NCI-H69 (cell line): ENCODE measurements at regions not wholly inside any gene's neighbourhood (a gene's known extent, or its start where the extent isn't known, plus 50 kb on each side); places are given as distances from the start of the nearest gene placed in this dataset.

ENCODE experiments used
- DNase-seq: peaks from one replicate; lab custom pipeline; 2025; lab: John Stamatoyannopoulos, UW

- no peak for DNase-seq
Observed at GRCh38 chr13:53144826-53145225, 116.2 kb downstream of the OLFM4 start.

GRCh38 chr13:53150568-53150967 lies 122.0 kb downstream of the OLFM4 start:
- no peak for DNase-seq

- peak; percentile 83 for DNase-seq
Observed at GRCh38 chr13:53151336-53152056, 122.9 kb downstream of the OLFM4 start.

GRCh38 chr13:53152057-53152421 lies 123.4 kb downstream of the OLFM4 start:
- DNase-seq: peak; percentile 46

GRCh38 chr13:53158201-53158600 lies 129.6 kb downstream of the OLFM4 start:
- DNase-seq: no peak

GRCh38 chr13:53159431-53159830 lies 130.8 kb downstream of the OLFM4 start:
- DNase-seq: peak; percentile 22

GRCh38 chr13:53160211-53160610 lies 131.6 kb downstream of the OLFM4 start:
- no peak for DNase-seq

- DNase-seq: no peak
Observed at GRCh38 chr13:53161251-53161650, 132.6 kb downstream of the OLFM4 start.

- no peak for DNase-seq
Observed at GRCh38 chr13:53165261-53165660, 136.6 kb downstream of the OLFM4 start.

GRCh38 chr13:53167561-53167960 lies 138.9 kb downstream of the OLFM4 start:
- peak; percentile 98 for DNase-seq

- DNase-seq: peak; percentile 55
Observed at GRCh38 chr13:53170910-53171309, 142.3 kb downstream of the OLFM4 start.

- peak; percentile 70 for DNase-seq
Observed at GRCh38 chr13:53174545-53174944, 145.9 kb downstream of the OLFM4 start.

GRCh38 chr13:53180684-53181083 lies 152.1 kb downstream of the OLFM4 start:
- DNase-seq: no peak

- DNase-seq: peak; percentile 83
Observed at GRCh38 chr13:53182724-53183123, 154.1 kb downstream of the OLFM4 start.

GRCh38 chr13:53188120-53188519 lies 159.5 kb downstream of the OLFM4 start:
- DNase-seq: no peak

GRCh38 chr13:53189162-53189561 lies 160.5 kb downstream of the OLFM4 start:
- peak; percentile 30 for DNase-seq

- peak; percentile 24 for DNase-seq
Observed at GRCh38 chr13:53191091-53191490, 162.5 kb downstream of the OLFM4 start.

- DNase-seq: peak; percentile 71
Observed at GRCh38 chr13:53197424-53197823, 168.8 kb downstream of the OLFM4 start.

- DNase-seq: peak; percentile 82
Observed at GRCh38 chr13:53198017-53198416, 169.4 kb downstream of the OLFM4 start.

- DNase-seq: peak; percentile 63
Observed at GRCh38 chr13:53198736-53199135, 170.1 kb downstream of the OLFM4 start.

- DNase-seq: no peak
Observed at GRCh38 chr13:53200075-53200474, 171.5 kb downstream of the OLFM4 start.

GRCh38 chr13:53200498-53201453 lies 172.2 kb downstream of the OLFM4 start:
- no peak for DNase-seq
